HUES64 (cell line): ENCODE measurements at regions not wholly inside any gene's neighbourhood (a gene's known extent, or its start where the extent isn't known, plus 50 kb on each side); places are given as distances from the start of the nearest gene placed in this dataset.

Experiments used
- H3K27ac ChIP-seq: 2 replicates; pipeline ENCODE4 v1.7.0; 2013; ENCODE audit warnings: low read depth, low read length, inconsistent platforms
- H3K27me3 ChIP-seq: 2 replicates; pipeline ENCODE4 v1.6.1; 2013; ENCODE audit warnings: mild to moderate bottlenecking, low read length; ENCODE audit not compliant: insufficient read depth
- H3K36me3 ChIP-seq: 2 replicates; pipeline ENCODE4 v1.6.1; 2013; ENCODE audit warnings: mild to moderate bottlenecking, low read length; ENCODE audit not compliant: insufficient read depth
- H3K4me1 ChIP-seq: 2 replicates; pipeline ENCODE4 v1.6.1; 2013; ENCODE audit warnings: mild to moderate bottlenecking, low read length, moderate library complexity; ENCODE audit not compliant: insufficient read depth
- H3K4me3 ChIP-seq: 2 replicates; pipeline ENCODE4 v1.5.1; 2013; ENCODE audit warnings: mild to moderate bottlenecking, low read length, moderate library complexity
- H3K9ac ChIP-seq: 2 replicates; pipeline ENCODE4 v1.6.1; 2013; ENCODE audit warnings: mild to moderate bottlenecking, low read depth, low read length
- H3K9me3 ChIP-seq: 2 replicates; pipeline ENCODE4 v1.6.1; 2013; ENCODE audit warnings: low read depth, low read length; ENCODE audit not compliant: insufficient read depth
- WGBS: fragments of 150-250, 120-280 bp; methylation state at CpG from one replicate; pipeline ENCODE4 v1.1.7; 2013; ENCODE audit warnings: missing lambda C conversion rate; 5-methylcytosine and 5-hydroxymethylcytosine counted together

DNA sequence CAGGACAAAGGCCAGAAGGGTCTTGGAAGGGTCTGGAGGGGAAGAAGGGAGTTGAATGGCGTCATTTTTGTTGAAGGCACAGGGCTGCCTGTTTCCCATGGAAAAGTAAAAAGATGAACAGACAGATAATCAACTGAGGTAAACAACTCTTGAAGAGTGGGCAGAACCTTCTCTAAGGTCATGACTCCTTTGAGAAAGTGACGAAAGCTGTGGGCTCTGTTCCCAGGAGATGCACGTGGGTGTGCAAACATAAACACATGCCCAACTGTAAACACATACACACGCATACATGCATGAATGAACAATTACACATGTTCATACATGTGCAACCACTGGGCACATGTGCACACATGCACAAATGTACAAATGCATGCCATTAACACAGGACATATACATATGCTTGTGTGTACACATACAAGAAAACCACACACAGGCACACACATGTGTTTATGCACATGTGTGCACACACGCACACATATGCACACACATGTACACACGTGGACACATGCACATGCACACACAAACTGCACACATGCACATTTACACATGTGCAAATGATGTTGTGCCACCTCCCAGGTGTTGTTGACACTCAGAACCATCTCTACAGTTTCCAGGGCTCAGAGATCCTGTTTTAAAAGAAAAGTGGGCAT, 143.3 kb downstream of the GADD45G start:
- H3K27ac ChIP-seq, result no peak overlapping the region
- no peaks in the 10 kb centered on the region for H3K9me3 ChIP-seq
- no peak overlapping the region for H3K9ac ChIP-seq
- no peak overlapping the region for H3K4me3 ChIP-seq
- peaks cover 6% of the 10 kb centered on the region; the same call in 1 of the 2 replicates for H3K4me1 ChIP-seq
- H3K27me3 ChIP-seq, result no peaks in the 10 kb centered on the region
- H3K36me3 ChIP-seq, result no peaks in the 10 kb centered on the region
- 90% methylated on average over 6 of the region's 6 CpGs for WGBS

DNA sequence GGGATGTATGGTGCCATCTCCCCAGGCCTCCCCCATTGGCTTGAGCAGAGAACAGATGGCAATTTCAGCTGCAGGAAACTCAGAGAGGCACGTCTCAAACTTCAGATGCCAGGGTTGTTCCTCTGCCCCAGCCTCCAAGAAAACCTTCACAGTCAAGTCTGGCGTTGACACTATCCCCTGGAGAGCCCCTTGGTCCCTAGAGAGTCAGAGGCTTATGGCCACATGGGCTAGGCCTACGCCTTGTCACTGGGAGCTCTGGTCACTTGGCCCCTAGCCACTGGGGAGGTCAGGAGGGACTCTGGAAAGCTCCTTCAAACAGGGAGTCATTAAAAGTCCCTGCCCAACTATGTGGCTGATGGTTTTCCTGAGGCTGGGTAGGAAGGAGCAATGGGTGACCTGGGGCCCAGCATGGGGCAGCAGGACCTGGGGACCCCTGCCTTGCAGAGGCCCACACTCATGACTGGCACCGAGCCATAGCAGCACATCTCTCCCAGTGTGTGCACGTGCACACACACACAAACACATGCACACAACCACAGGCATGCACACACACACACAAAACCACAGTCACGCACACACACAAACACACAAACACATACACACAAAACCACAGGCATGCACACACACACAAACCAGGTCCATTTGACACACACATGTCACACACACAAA, 144.2 kb downstream of the GADD45G start:
- H3K9ac ChIP-seq, result no peak overlapping the region
- no peak overlapping the region for H3K27ac ChIP-seq
- no peaks in the 10 kb centered on the region; the same call in 1 of the 2 replicates for H3K4me1 ChIP-seq
- no peaks in the 10 kb centered on the region for H3K27me3 ChIP-seq
- WGBS, result 92% methylated on average over 6 of the region's 6 CpGs
- no peaks in the 10 kb centered on the region for H3K36me3 ChIP-seq
- H3K9me3 ChIP-seq, result no peaks in the 10 kb centered on the region
- no peak overlapping the region for H3K4me3 ChIP-seq

DNA sequence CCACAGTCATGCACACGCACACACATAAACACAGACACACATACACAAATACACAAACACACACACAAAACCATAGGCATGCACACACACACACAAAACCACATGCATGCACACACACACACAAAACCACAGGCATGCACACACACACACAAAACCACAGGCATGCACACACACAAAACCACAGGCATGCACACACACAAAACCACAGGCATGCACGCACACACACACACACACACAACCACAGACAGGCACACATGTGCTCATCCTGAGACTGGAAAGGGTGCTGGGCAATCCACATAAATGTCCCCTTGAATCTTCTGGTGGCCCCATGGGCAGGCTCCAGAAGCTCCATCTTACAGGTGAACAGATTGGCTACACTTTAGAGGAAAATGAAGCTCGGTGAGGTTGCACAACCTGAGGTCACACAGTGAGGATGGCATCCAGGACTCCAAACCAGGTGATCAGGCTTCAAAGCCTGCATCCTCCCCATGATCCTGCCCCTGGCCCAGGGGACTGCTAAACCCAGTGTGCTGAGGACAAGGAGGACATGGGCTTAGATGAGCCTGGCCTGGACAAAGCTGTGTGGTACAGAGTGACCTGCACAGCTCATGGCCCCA, 144.8 kb downstream of the GADD45G start:
- H3K36me3 ChIP-seq, result no peaks in the 10 kb centered on the region
- WGBS, result 95% methylated on average over 3 of the region's 3 CpGs
- H3K9me3 ChIP-seq, result no peaks in the 10 kb centered on the region
- no peak overlapping the region for H3K4me3 ChIP-seq
- no peak overlapping the region for H3K9ac ChIP-seq
- H3K27me3 ChIP-seq, result no peaks in the 10 kb centered on the region
- no peaks in the 10 kb centered on the region; the same call in 1 of the 2 replicates for H3K4me1 ChIP-seq
- H3K27ac ChIP-seq, result no peak overlapping the region

DNA sequence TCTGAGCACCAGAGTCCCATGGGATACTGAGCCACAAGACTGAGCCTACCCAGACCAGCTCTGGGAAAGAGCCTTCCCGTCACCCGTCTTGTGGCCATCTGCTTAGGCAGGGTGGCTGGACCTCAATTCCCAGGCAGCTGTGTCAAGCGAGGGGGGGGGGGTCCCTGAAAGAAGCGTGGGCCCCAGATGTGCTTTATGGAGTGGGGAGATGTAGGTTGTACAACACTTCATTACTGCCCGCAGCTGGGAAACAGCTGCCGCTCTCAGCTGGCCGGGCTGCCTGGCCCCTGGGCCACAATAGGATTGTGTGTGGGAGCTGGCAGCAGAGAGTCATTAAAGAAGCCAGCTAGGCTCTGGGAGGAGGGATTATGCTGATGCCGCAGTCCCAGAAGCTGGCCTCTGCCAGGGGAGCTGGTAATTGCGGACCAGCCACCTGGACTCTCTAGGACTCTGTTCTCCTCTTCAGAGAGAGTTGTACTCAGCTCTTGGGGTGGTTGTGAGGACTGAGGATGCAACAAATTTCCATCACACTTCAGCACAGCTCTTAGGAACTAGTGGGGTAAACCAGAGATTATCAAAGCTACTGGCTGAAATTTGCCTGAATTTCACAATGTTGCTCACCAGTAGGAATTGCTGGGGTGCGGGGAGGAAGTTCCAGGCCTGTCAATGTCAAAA, 145.4 kb downstream of the GADD45G start:
- H3K4me1 ChIP-seq, result no peaks in the 10 kb centered on the region; the same call in 1 of the 2 replicates
- H3K4me3 ChIP-seq, result no peak overlapping the region
- no peaks in the 10 kb centered on the region for H3K27me3 ChIP-seq
- no peak overlapping the region for H3K9ac ChIP-seq
- H3K27ac ChIP-seq, result no peak overlapping the region
- no peaks in the 10 kb centered on the region for H3K9me3 ChIP-seq
- no peaks in the 10 kb centered on the region for H3K36me3 ChIP-seq
- WGBS, result 79% methylated on average over 10 of the region's 10 CpGs

DNA sequence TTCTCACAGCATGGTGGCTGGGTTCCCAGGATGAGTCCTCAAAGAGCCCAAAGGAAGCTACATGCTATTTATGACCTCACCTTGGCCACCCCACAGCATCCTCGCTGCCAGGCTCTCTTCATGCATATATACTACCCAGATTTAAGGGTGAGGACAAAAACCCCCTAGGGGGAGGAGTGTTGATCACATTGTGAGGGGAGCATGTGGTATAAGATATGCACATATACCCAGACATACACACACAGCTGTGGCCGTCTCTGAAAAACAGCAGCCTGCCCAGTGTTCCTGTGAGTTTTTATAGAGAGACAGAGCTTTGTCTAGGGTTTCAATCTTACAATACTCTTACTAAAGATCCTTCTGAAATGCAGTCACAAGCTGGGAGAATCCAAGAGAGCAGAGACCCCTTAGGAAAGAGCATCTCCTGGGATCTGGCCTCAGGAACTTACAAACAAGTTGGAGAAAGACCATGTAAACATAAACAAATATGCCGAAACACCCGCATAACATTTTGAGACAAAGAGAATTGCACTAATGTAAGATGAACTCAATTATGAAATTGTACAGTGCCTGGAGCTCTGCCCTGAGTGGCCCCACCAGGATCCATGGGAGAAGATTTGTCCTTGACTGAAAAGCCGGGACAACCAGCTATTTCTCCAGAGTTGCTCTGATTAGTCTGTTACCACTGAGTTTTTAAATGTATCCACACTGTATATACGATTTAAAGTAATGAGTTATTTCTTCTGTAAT, 146.4 kb downstream of the GADD45G start:
- 97% methylated on average over 3 of the region's 6 CpGs for WGBS
- H3K36me3 ChIP-seq, result no peaks in the 10 kb centered on the region
- no peaks in the 10 kb centered on the region; the same call in 1 of the 2 replicates for H3K4me1 ChIP-seq
- H3K4me3 ChIP-seq, result no peak overlapping the region
- no peak overlapping the region for H3K27ac ChIP-seq
- H3K9me3 ChIP-seq, result no peaks in the 10 kb centered on the region
- no peak overlapping the region for H3K9ac ChIP-seq
- H3K27me3 ChIP-seq, result no peaks in the 10 kb centered on the region

DNA sequence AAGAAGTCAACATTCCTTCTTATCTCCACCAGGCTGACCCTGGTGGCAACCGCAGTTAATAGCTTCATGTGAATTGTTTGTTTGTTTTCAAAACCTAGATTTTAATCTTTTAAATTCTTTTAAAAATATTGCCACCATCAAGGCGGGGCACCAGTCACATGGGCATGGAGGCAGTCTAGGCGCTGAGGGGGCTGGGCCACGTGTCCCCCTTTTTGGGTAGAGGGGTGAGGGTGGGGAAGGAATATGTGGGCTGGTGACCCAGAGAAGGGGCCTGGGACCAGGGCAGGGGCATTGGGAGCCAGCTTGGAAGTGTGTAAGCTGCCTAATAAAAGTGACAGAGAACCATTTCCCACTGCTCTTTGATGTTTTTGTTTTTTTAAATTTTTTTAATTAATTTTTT, 147.3 kb downstream of the GADD45G start:
- H3K4me1 ChIP-seq, result no peaks in the 10 kb centered on the region; the same call in 1 of the 2 replicates
- no peaks in the 10 kb centered on the region for H3K36me3 ChIP-seq
- no peak overlapping the region for H3K4me3 ChIP-seq
- no peak overlapping the region for H3K27ac ChIP-seq
- no peaks in the 10 kb centered on the region for H3K9me3 ChIP-seq
- 94% methylated on average over 3 of the region's 4 CpGs for WGBS
- no peaks in the 10 kb centered on the region for H3K27me3 ChIP-seq
- no peak overlapping the region for H3K9ac ChIP-seq

DNA sequence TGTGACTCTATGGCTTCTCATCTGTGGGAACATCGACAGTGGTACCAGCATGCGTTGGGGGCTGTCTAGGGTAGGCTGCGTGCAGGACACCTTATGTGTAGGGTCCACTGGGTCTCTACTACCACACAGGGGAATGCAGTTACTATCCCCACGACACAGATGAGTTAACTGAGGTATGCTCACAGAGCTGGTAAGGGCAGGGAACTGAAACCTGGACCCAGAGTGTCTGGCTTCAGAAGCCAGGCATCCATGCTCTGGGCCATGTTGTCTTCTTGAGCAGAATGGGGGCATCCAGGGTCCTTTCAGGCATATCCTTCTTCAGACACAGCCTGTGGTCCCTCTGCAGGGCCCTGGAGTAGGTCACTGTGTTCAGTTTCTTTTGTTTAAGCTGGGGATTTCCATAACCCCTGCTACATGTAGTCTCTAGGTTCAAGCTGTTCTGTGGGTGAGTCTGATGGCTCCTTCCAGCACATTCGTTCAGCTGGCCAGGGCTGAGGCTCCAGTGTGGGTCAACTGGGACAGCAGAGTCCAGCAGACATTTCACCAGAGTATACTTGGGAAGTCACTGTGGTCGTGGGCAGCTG, 148.8 kb downstream of the GADD45G start:
- Histone ChIP-seq H3K4me1 (no peaks in the 10 kb centered on the region; the same call in 1 of the 2 replicates), H3K9me3 (no peaks in the 10 kb centered on the region), H3K4me3 (no peak overlapping the region), H3K9ac (no peak overlapping the region), H3K27me3 (no peaks in the 10 kb centered on the region), H3K27ac (no peak overlapping the region), H3K36me3 (no peaks in the 10 kb centered on the region)
- WGBS, result 81% methylated on average over 6 of the region's 6 CpGs

DNA sequence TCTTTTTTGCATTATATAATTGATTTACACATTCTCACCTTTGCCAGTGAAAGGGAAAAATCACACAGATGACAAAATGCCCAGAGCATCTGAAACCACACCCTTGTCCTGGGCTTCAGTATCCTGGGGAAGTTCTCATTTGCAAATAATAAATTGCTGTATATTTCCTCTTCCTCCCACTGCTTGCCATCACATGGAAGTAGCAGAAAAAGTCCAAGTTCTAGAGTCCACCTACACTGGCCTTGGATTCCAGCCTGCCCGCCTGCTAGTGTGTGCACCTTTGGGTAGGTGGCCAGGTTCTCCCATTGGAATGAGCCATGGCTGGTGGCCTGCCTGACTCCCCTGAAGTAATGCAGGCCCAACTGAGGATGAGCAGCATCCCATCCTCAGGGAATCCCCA, 149.4 kb downstream of the GADD45G start:
- no peaks in the 10 kb centered on the region for H3K9me3 ChIP-seq
- 88% methylated on average over 1 of the region's 1 CpG for WGBS
- no peak overlapping the region for H3K27ac ChIP-seq
- no peaks in the 10 kb centered on the region for H3K27me3 ChIP-seq
- no peaks in the 10 kb centered on the region for H3K36me3 ChIP-seq
- no peak overlapping the region for H3K9ac ChIP-seq
- no peak overlapping the region for H3K4me3 ChIP-seq
- no peaks in the 10 kb centered on the region; the same call in 1 of the 2 replicates for H3K4me1 ChIP-seq

DNA sequence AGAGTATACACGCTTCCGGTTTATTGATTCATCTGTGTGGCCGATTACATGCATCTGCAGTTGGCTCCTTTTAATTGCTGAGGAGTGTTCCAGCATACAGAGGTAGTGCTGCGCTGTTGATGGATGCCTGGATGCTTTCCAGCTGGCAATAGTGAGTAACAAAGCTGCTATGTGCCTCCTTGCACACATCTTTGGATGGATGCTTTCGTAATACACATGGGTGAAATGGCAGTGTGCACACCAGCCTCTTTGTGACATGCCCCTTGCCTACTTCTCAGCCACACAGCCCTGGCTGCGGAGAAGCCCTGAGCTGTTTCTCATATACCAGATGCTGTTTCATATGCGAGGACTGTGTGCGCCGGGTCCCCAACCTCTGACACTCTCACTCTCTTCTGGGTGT, 151.0 kb downstream of the GADD45G start:
- no peaks in the 10 kb centered on the region; the same call in 1 of the 2 replicates for H3K4me1 ChIP-seq
- no peak overlapping the region for H3K9ac ChIP-seq
- no peaks in the 10 kb centered on the region for H3K27me3 ChIP-seq
- no peak overlapping the region for H3K27ac ChIP-seq
- no peak overlapping the region for H3K4me3 ChIP-seq
- H3K9me3 ChIP-seq, result no peaks in the 10 kb centered on the region
- WGBS, result 83% methylated on average over 9 of the region's 9 CpGs
- no peaks in the 10 kb centered on the region for H3K36me3 ChIP-seq

DNA sequence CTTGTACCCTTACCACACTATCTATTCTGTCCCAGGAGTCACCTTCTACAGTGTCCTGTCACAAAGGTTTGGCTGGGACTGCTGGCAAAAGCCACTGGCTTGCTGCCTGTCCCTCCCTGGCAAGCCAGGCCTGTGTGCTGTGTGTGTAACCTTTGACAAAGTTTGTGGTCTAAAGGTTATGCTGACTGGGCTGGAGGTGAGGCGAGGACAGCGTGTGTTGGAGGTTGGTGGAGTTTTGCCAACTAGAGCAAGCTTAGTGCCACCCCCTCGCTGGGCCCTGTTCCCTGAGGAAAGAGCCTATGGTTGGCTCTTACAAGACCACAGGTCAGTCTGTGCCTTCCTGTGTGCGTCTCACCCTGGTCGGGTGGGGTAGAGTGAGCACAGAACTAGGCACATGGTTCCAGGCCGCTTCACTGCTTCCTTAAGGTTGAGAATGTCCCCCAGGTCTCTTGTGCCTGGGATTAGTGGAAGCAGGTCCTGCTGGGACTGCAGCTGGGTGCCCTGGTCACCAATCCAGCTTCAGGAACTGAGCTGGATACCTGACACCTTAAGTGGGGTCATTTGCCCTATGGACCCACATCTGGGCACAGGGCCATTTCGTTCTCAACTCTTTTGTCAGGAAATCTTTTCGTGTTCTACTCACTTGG, 152.2 kb downstream of the GADD45G start:
- no peaks in the 10 kb centered on the region for H3K9me3 ChIP-seq
- H3K27me3 ChIP-seq, result no peaks in the 10 kb centered on the region
- no peaks in the 10 kb centered on the region for H3K36me3 ChIP-seq
- WGBS, result 81% methylated on average over 8 of the region's 8 CpGs
- H3K27ac ChIP-seq, result no peak overlapping the region
- H3K4me3 ChIP-seq, result no peak overlapping the region
- H3K9ac ChIP-seq, result no peak overlapping the region
- no peaks in the 10 kb centered on the region; the same call in 1 of the 2 replicates for H3K4me1 ChIP-seq
